Stomach (tissue), 8 donors: ENCODE measurements at regions not wholly inside any gene's neighbourhood (a gene's known extent, or its start where the extent isn't known, plus 50 kb on each side); places are given as distances from the start of the nearest gene placed in this dataset.

ENCODE experiments used
- DNase-seq, 2 donors: peaks; one replicate each; pipeline versions ENCODE4 v3.0.0 to v3.0.0-alpha.2; 2013 to 2019
- H3K27ac ChIP-seq, 5 donors: fragments of 200-600 bp in 4 of 5; sonication (generic) in 4 of 5; one replicate each; pipeline ENCODE4 v1.5.1; 2013 to 2019; ENCODE audit warnings: mild to moderate bottlenecking in 1 of 5, moderate library complexity in 1 of 5
- H3K27me3 ChIP-seq, 3 donors: fragments of 200-600 bp; sonication (generic); one replicate each; pipeline ENCODE4 v1.5.1; 2017 to 2019; ENCODE audit warnings: mixed run types in 1 of 3
- H3K36me3 ChIP-seq, 4 donors: fragments of 200-600 bp; sonication (generic); 1 replicate in 3 of 4; 2 replicates in 1 of 4; pipeline ENCODE4 v1.5.1; 2016 to 2019
- H3K4me1 ChIP-seq, 4 donors: fragments of 200-600 bp; sonication (generic); one replicate each; pipeline ENCODE4 v1.5.1; 2016 to 2019
- H3K4me3 ChIP-seq, 4 donors: fragments of 200-600 bp; sonication (generic) in 3 of 4; one replicate each; pipeline ENCODE4 v1.5.1; 2016 to 2019; ENCODE audit warnings: mild to moderate bottlenecking in 1 of 4
- H3K9me3 ChIP-seq, 4 donors: fragments of 200-600 bp; sonication (generic); one replicate each; pipeline ENCODE4 v1.5.1; 2016 to 2019
- CTCF ChIP-seq, 7 experiments: fragments of 450-650 bp in 4 of 7; fragments of 200-600 bp in 3 of 7; sonication (generic) in 3 of 7; IDR thresholded peaks; one replicate each; pipeline ENCODE4 v1.5.1; 2016 to 2019; ENCODE audit warnings: antibody characterized with exemption in 7 of 7, control low read depth in 2 of 7, mild to moderate bottlenecking in 1 of 7
- EP300 ChIP-seq: sonication (generic); formaldehyde crosslinking; IDR thresholded peaks from one replicate; pipeline ENCODE4 v1.6.1; 2017; ENCODE audit warnings: antibody characterized with exemption
- POLR2A ChIP-seq, 4 donors: fragments of 450-650 bp; IDR thresholded peaks; one replicate each; pipeline ENCODE4 v1.6.1; 2016; ENCODE audit warnings: antibody characterized with exemption in 4 of 4, control low read depth in 2 of 4, mild to moderate bottlenecking in 1 of 4, moderate library complexity in 1 of 4
- POLR2AphosphoS5 ChIP-seq, 3 donors: sonication (generic); formaldehyde crosslinking; IDR thresholded peaks; one replicate each; pipeline ENCODE4 v1.6.1; 2016; ENCODE audit warnings: antibody characterized with exemption in 3 of 3
- WGBS, 5 donors: extraction: QIAGEN DNeasy Blood & Tissue Kit in 3 of 5; methylation state at CpG; one replicate each; pipeline versions ENCODE4 v1.1.5 to v1.1.7; 2013 to 2018; 5-methylcytosine and 5-hydroxymethylcytosine counted together
- intact Hi-C: fragments of 100-400 bp; cut with DNase I; formaldehyde crosslinking; loops from one replicate; pipeline ENCODE4 v1.15.1; 2023; ENCODE audit warnings: low total_unique reads
- donor health status: healthy with polysubstance abuse.
- donor health status: Bipolar disorder and iron deficiency.
- donor health status: healthy.

DNA sequence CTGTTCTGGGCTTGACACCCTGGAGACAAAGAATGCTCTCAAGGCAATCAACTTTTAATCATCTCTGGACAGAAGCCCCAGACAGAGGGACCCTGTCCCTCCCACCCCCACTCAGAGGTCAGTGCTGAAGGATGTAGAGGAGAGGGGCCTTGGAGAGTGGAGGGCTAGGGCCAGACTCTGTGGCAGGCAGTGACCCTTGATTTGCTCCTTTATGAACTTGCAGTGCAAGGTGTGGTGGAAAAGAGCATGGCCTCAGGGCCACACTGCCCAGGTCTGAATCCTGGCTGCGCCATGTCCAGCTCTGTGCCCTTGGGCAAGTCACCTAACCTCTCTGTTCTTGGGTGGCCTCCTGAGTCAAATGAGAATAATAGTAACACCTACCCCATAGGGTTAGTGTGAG, 134.3 kb downstream of the TMEM132E start:
- DNase-seq, result no peak
- H3K27me3 ChIP-seq, result peaks cover 0 to 62% (median 0%) of the 10 kb centered on the region in 3 donors
- H3K27ac ChIP-seq, result no peak overlapping the region
- 89 to 100% (median 92%) methylated on average over 1 of the region's 1 CpG for WGBS, 5 donors
- intact Hi-C loops, result no loop called here
- TF ChIP-seq EP300 (no peak), CTCF (IDR thresholded peaks at IDR 0.05) (no peak), POLR2AphosphoS5 (IDR thresholded peaks at IDR 0.05) (no peak), POLR2A (IDR thresholded peaks at IDR 0.05) (no peak)
- no peak overlapping the region for H3K4me3 ChIP-seq
- no peaks in the 10 kb centered on the region for H3K9me3 ChIP-seq
- H3K4me1 ChIP-seq, result no peaks in the 10 kb centered on the region
- H3K36me3 ChIP-seq, result no peaks in the 10 kb centered on the region

- Histone ChIP-seq H3K9me3 (no peaks in the 10 kb centered on the region), H3K27me3 (peaks cover 0 to 61% (median 0%) of the 10 kb centered on the region in 3 donors), H3K4me3 (no peak overlapping the region), H3K4me1 (no peaks in the 10 kb centered on the region), H3K36me3 (no peaks in the 10 kb centered on the region), H3K27ac (no peak overlapping the region)
- WGBS, 5 donors, result 75 to 81% (median 77%) methylated on average over 3 of the region's 3 CpGs
- no peak for DNase-seq
- intact Hi-C loops, result no loop called here
- no peak for TF ChIP-seq CTCF (IDR thresholded peaks at IDR 0.05)
- no peak for TF ChIP-seq EP300
- TF ChIP-seq POLR2A (IDR thresholded peaks at IDR 0.05), result no peak
- no peak for TF ChIP-seq POLR2AphosphoS5 (IDR thresholded peaks at IDR 0.05)
These were observed 133.3 kb downstream of the TMEM132E start for GRCh38 chr17:34712481-34713195.

GRCh38 chr17:34711646-34712045, 132.3 kb downstream of the TMEM132E start:
- Histone ChIP-seq H3K27me3 (peaks cover 0 to 68% (median 0%) of the 10 kb centered on the region in 3 donors), H3K27ac (no peak overlapping the region), H3K4me1 (no peaks in the 10 kb centered on the region), H3K9me3 (no peaks in the 10 kb centered on the region), H3K4me3 (no peak overlapping the region), H3K36me3 (no peaks in the 10 kb centered on the region)
- TF ChIP-seq POLR2AphosphoS5 (IDR thresholded peaks at IDR 0.05) (no peak), EP300 (no peak), CTCF (IDR thresholded peaks at IDR 0.05) (no peak), POLR2A (IDR thresholded peaks at IDR 0.05) (no peak)
- no peak for DNase-seq
- WGBS, 5 donors, result 46 to 59% (median 49%) methylated on average over 5 of the region's 5 CpGs
- intact Hi-C loops, result no loop called here

- DNase-seq, result no peak
- intact Hi-C loops, result no loop called here
- no peaks in the 10 kb centered on the region for H3K36me3 ChIP-seq
- 67 to 97% (median 83%) methylated on average over 1 to 3 of the region's 3 CpGs for WGBS, 5 donors
- H3K4me3 ChIP-seq, result no peak overlapping the region
- H3K27me3 ChIP-seq, result peaks cover 0 to 67% (median 0%) of the 10 kb centered on the region in 3 donors
- no peak overlapping the region for H3K27ac ChIP-seq
- TF ChIP-seq POLR2AphosphoS5 (IDR thresholded peaks at IDR 0.05) (no peak), EP300 (no peak), POLR2A (IDR thresholded peaks at IDR 0.05) (no peak), CTCF (IDR thresholded peaks at IDR 0.05) (no peak)
- no peaks in the 10 kb centered on the region for H3K4me1 ChIP-seq
- H3K9me3 ChIP-seq, result no peaks in the 10 kb centered on the region
These were observed 130.8 kb downstream of the TMEM132E start for GRCh38 chr17:34710226-34710625.
